GM15510 (cell line): ENCODE measurements at regions not wholly inside any gene's neighbourhood (a gene's known extent, or its start where the extent isn't known, plus 50 kb on each side); places are given as distances from the start of the nearest gene placed in this dataset.

Experiments
- POLR2A ChIP-seq: IDR thresholded peaks from 3 replicates; pipeline ENCODE4 v1.6.1; 2011; ENCODE audit warnings: borderline replicate concordance; ENCODE audit not compliant: insufficient read length; ENCODE audit errors: extremely low read depth

- TF ChIP-seq POLR2A: no peak
These were observed 79.9 kb downstream of the HYCC1 start for GRCh38 chr7:22934023-22934422.

DNA sequence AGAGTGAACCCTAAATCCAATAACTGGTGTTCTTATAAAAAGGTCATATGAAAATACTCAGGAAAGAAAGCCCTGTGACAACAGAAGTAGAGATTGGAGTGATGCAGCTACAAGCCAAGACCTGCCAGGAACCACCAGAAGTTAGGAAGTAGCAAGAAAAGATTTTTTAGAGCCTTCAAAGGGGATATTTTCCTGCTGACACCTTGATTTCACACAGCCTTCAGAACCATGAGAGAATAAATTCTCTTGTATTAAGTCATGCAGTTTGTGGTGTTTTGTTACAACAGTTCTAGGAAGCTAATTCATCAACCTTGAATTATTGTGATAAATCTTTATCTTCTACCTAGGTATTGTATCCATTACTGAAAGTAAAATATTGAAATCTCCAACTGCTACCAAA, 81.0 kb downstream of the HYCC1 start:
- TF ChIP-seq POLR2A: no peak

DNA sequence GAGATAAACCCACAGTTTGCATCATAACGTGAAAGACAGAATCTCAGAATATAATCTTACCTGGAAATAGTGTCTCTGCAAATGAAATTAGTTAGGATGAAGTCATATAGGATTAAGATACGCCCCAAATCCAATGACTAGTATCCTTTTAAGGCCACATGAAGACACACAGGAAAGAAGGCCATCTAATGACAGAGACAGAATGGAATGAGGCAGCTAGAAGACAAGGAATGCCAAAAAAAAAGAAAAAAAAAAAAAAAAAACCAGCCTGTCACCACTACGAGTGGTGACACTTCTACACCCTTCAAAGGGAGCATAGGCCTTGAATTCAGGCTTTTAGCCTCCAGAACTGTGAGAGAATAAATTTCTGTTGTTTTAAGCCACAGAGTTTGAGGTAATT, 82.9 kb downstream of the HYCC1 start:
- no peak for TF ChIP-seq POLR2A

- no peak for TF ChIP-seq POLR2A
These were observed 91.6 kb downstream of the HYCC1 start for GRCh38 chr7:22922307-22922706.

- TF ChIP-seq POLR2A: no peak
These were observed 92.4 kb downstream of the HYCC1 start for GRCh38 chr7:22921386-22922086.

DNA sequence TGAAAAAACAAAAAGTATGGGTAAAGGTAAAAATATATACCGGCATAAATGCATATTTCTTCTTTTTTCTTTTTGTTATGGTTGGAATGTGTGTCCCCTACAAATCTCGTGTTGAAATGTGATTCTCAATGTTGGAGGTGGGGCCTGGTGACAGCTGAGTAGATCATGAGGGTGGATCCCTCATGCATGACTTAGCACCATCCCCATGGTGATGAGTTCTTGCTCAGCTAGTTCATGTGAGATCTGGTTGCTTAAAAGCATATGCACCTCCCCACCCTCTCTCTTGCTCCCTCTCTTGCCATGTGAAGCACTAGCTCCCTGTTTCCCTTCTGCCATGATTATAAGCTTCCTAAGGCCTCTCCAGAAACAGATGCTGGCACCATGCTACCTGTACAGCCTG, 93.3 kb downstream of the HYCC1 start:
- no peak for TF ChIP-seq POLR2A

GRCh38 chr7:22913158-22913557, 90.5 kb upstream of the TOMM7 start:
- TF ChIP-seq POLR2A: no peak

DNA sequence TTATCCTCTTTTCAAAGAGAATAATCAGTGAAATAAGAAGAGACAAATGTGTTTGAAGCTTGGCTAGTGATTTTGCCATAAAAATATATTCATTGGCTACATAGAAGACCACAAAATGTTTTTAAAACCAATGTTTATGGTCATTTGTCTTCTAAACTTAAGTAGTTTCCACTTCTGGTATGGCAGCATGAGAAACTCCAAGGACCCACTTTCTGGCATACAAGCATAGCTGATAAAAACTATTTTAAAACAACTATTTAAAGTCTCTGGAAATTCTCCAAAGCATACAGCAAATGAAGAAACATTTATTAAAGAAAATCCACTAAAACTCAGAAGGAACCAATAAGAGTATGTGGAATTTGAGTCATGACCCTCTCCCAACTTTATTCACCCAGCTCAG, 89.2 kb upstream of the TOMM7 start:
- TF ChIP-seq POLR2A: no peak

DNA sequence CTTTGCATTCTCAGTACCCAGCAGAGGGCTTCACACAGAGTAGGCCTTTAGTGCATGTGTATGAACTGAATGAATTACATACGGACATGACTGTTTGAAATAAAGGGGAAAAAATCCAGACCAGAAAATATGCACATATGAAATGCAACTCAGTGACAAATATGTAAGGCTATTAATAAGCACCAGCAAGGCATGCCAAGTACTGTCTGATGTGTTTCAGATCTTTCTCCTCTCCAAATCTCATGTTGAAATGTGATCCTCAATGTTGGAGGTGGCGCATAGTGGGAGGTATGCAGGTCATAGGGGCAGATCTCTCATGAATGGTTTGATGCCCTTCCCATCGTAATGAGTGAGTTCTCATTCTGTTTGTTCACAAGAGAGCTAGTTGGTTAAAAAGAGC, 87.3 kb upstream of the TOMM7 start:
- TF ChIP-seq POLR2A: no peak

GRCh38 chr7:22907805-22908204, 85.2 kb upstream of the TOMM7 start:
- no peak for TF ChIP-seq POLR2A

DNA sequence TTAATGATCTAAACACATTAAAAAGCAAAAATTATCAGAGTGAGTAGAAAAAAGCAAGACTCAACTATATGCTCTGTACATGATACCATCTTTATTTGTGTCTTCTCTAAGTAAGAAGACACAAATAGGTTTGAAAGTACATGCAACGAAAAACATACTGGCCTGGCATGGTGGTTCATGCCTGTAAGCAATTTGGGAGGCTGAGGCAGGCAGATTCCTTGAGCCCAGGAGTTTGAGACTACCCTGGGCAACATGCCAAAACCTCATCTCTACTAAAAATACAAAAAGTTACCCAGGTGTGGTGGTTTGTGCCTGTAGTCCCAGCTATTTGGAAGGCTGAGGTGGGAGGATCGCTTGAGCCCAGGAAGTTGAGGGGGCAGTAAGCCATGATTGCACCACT, 78.1 kb upstream of the TOMM7 start:
- TF ChIP-seq POLR2A: no peak

DNA sequence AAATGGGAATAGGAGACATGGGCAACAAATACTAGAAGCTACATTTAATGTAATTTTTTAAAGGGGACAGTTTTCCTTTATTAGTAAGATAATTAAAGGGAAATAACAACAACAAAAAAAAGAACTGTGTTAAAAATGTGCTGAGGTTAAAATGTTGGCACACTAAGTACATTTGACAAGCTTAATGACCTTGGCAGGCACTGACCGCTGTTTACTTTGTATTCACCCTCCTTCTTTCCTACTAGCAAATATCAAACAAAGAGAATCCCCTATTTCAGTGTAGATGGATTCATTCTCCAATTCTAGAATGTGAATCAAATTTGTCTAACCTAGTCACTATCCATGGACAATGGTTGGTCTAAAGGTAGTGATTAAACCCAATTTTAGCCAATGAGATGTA, 77.5 kb upstream of the TOMM7 start:
- no peak for TF ChIP-seq POLR2A

DNA sequence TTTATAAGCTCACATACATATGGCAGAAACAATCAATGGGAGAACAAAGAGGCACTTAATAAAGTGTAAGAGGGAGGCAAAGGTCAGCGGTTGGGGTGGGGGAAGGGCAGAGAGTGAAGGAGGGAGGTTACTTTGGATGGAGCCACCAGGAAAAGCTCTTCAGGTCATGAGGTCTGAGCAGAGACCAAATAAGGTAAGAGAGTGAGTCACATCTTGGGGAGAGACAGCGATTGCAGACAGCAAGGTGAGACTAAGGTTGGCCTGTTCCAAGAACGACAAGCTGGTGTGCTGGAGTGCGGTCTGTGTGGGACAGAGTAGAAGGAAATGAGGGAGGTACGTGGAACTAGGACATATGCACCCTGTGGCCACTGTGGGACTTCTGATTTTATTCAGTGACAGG, 74.3 kb upstream of the TOMM7 start:
- no peak for TF ChIP-seq POLR2A

GRCh38 chr7:22895828-22896165, 73.1 kb upstream of the TOMM7 start:
- TF ChIP-seq POLR2A: no peak

DNA sequence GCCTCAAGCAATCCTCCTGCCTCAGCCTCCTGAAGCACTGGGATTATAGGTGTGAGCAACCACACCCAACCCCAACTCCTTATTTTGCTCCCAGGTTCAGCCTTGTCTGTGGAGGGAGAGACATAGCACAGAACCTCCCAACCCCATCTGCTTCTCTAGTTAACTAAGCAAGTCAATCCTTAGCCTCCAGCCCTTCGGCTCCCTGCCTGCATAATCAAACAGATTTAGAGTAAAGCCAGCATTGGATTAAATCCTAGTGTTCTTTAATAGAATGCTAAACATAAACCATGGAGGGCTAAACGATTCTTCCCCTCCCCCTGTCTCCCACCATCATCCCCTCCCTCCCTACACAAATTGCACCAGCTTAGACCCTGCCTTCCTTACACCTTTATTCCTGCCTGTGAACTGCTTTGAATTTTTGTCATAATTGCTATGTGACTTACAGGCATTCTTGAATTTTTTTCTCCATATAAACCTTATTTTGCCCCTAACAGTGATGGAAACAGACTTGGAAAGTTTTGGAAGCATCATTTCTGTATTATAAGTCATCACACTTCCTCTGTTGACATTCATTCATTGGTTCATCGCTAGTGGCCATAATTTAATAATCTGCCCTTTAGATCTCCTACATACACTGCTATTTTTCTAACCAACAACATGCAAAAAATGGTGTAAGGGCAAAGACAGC, 72.6 kb upstream of the TOMM7 start:
- no peak for TF ChIP-seq POLR2A

- no peak for TF ChIP-seq POLR2A
These were observed 71.9 kb upstream of the TOMM7 start for GRCh38 chr7:22894546-22894945.

GRCh38 chr7:22890773-22891172, 68.1 kb upstream of the TOMM7 start:
- TF ChIP-seq POLR2A: no peak

DNA sequence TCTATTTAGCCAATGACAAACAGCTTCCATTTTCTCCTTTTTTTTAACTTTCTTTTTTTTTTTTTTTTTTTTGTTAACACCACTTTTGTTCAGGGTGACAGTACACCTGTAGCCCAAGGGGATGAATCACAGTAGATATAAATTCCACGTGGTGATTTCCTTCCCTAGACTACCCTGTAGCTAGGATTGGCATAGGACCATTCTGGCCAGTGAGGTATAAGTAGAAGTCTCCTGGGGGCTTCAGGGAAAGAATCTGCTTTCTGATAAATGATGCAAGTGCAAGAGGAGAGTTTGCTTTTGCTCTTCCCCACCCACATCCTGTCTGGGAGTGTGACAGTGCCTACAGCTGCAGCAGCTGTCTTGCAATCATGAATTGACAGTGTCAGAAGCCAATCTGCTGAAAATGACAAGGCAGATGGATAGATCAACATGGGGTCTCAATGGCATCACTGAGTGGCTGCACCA, 63.2 kb upstream of the TOMM7 start:
- peak; percentile 38 for TF ChIP-seq POLR2A
